K562 (cell line): ENCODE measurements at regions not wholly inside any gene's neighbourhood (a gene's known extent, or its start where the extent isn't known, plus 50 kb on each side); places are given as distances from the start of the nearest gene placed in this dataset.

Experiments
- ATAC-seq: fragments of 200-7000 bp; cut with Tn5 transposase; 3 replicates; pipeline ENCODE4 v1.9.1; 2020; ENCODE audit warnings: moderate library complexity
- BruUV-seq: library from RNA; stranded (reverse); fragments of 400-500 nt; replicated peaks from 2 replicates; lab custom pipeline; 2021; lab: Mats Ljungman, UMichigan
- CTCF ChIA-PET: fragments of 300-600 bp; formaldehyde crosslinking; extraction: SDS; loops from one replicate; lab custom pipeline; 2021; ENCODE audit warnings: low intra/inter-chr PET ratio; lab: Yijun Ruan, JAX
- POLR2A ChIA-PET: fragments of 300-600, 350-650 bp; sonication (Branson Sonifier 250); formaldehyde crosslinking; extraction: SDS; loops from one replicate; lab custom pipeline; 2021; ENCODE audit warnings: antibody characterized with exemption, inconsistent platforms; lab: Yijun Ruan, JAX
- DNase-seq, 4 experiments: peaks; one replicate each; pipeline versions ENCODE4 v3.0.0 to v3.0.0-alpha.2; 2011 to 2018; ENCODE audit warnings: low spot score in 3 of 4, mixed read lengths in 3 of 4; ENCODE audit errors: extremely low read depth in 1 of 4
- FAIRE-seq: peaks from 2 replicates; lab custom pipeline; 2011; peaks lifted over from hg19 to GRCh38; lab: Jason Lieb, UNC
- H2AFZ ChIP-seq: 2 replicates; pipeline ENCODE4 v1.6.0; 2011; ENCODE audit warnings: low read depth, low read length, control low read depth, inconsistent platforms
- H3K27ac ChIP-seq: fragments of 200-600 bp; 3 replicates; pipeline ENCODE4 v1.8.0; 2011; ENCODE audit warnings: low read depth, mild to moderate bottlenecking, control low read depth, inconsistent platforms, low read length, moderate library complexity, mixed read lengths; ENCODE audit errors: extremely low read depth
- H3K27me3 ChIP-seq, 2 experiments: fragments of 300-600 bp in 1 of 2; 2 replicates in 1 of 2; 3 replicates in 1 of 2; pipeline versions ENCODE4 v1.6.0 to v1.8.0; 2011; ENCODE audit warnings: inconsistent platforms in 2 of 2, low read length in 2 of 2, mild to moderate bottlenecking in 1 of 2, mixed read lengths in 1 of 2, moderate library complexity in 1 of 2; ENCODE audit not compliant: control insufficient read depth in 2 of 2, insufficient read depth in 2 of 2
- H3K36me3 ChIP-seq: fragments of 300-600 bp; 3 replicates; pipeline ENCODE4 v1.8.0; 2011; ENCODE audit warnings: mild to moderate bottlenecking, low read length, inconsistent platforms; ENCODE audit not compliant: control insufficient read depth, insufficient read depth
- H3K4me1 ChIP-seq, 2 experiments: fragments of 200-600 bp in 1 of 2; replicated peaks in 1 of 2; 2 replicates in 1 of 2; 3 replicates in 1 of 2; pipeline versions ENCODE4 v1.5.1 to v1.8.0; 2011; ENCODE audit warnings: inconsistent platforms in 2 of 2, low read length in 2 of 2, mild to moderate bottlenecking in 1 of 2, mixed read lengths in 1 of 2, moderate library complexity in 1 of 2; ENCODE audit not compliant: control insufficient read depth in 2 of 2, insufficient read depth in 2 of 2
- H3K4me2 ChIP-seq: 2 replicates; pipeline ENCODE4 v1.6.1; 2011; ENCODE audit warnings: low read length, control low read depth, inconsistent platforms, mixed read lengths; ENCODE audit not compliant: insufficient read depth
- H3K4me3 ChIP-seq: fragments of 200-600 bp; sonication (generic), shearing (Covaris generic); 2 replicates; pipeline ENCODE4 v1.5.1; 2016; ENCODE audit warnings: control low read depth, inconsistent platforms
- H3K79me2 ChIP-seq: fragments of 200-600 bp; 3 replicates; pipeline ENCODE4 v1.8.0; 2011; ENCODE audit warnings: low read length, inconsistent platforms; ENCODE audit not compliant: control insufficient read depth, insufficient read depth
- H3K9ac ChIP-seq, 2 experiments: 2 replicates each; pipeline versions ENCODE4 v1.6.0 to v1.6.1; 2011; ENCODE audit warnings: low read depth in 2 of 2, low read length in 2 of 2, control low read depth in 1 of 2, inconsistent platforms in 1 of 2, mild to moderate bottlenecking in 1 of 2, mixed read lengths in 1 of 2; ENCODE audit not compliant: insufficient read depth in 1 of 2
- H3K9me1 ChIP-seq: one replicate; pipeline ENCODE4 v1.6.0; 2011; ENCODE audit warnings: inconsistent platforms, mild to moderate bottlenecking, low read length, moderate library complexity; ENCODE audit not compliant: control insufficient read depth, insufficient read depth
- H3K9me3 ChIP-seq: replicated peaks from 2 replicates; pipeline ENCODE4 v1.5.1; 2011; ENCODE audit warnings: low read depth, low read length, inconsistent platforms; ENCODE audit not compliant: control insufficient read depth, insufficient read depth
- H4K20me1 ChIP-seq: replicated peaks from 2 replicates; pipeline ENCODE4 v1.6.1; 2011; ENCODE audit warnings: low read length, inconsistent platforms, mixed read lengths; ENCODE audit not compliant: control insufficient read depth, insufficient read depth
- HDAC3 ChIP-seq: fragments of 450-650 bp; IDR thresholded peaks from 2 replicates; pipeline ENCODE4 v1.6.1; 2018; ENCODE audit warnings: borderline replicate concordance, mild to moderate bottlenecking, moderate library complexity; ENCODE audit not compliant: partially characterized antibody
- HMG20A ChIP-seq: fragments of 450-650 bp; formaldehyde crosslinking; conservative IDR thresholded peaks from 2 replicates; pipeline ENCODE4 v1.4.0; 2020; ENCODE audit warnings: mild to moderate bottlenecking, mixed read lengths
- MXI1 ChIP-seq: IDR thresholded peaks from 2 replicates; pipeline ENCODE4 v1.6.1; 2011; ENCODE audit warnings: low read depth, mild to moderate bottlenecking, improper control_type of control experiment, low read length
- MYBL2 ChIP-seq, 2 experiments: fragments of 450-650 bp in 1 of 2; sonication (generic) in 1 of 2; formaldehyde crosslinking in 1 of 2; IDR thresholded peaks; 2 replicates each; pipeline versions ENCODE4 v1.6.1 to v1.8.1; 2017 to 2022; ENCODE audit warnings: borderline replicate concordance in 1 of 2, inconsistent platforms in 1 of 2, low read depth in 1 of 2, mild to moderate bottlenecking in 1 of 2, missing genetic modification reagents in 1 of 2, moderate library complexity in 1 of 2
- NCOA1 ChIP-seq: fragments of 450-650 bp; IDR thresholded peaks from 2 replicates; pipeline ENCODE4 v1.6.1; 2016; ENCODE audit warnings: low read depth
- PYGO2 ChIP-seq: fragments of 450-650 bp; IDR thresholded peaks from 2 replicates; pipeline ENCODE4 v1.6.1; 2016; ENCODE audit warnings: mild to moderate bottlenecking, missing genetic modification characterization, moderate library complexity, missing compliant biosample characterization
- TEAD2 ChIP-seq: fragments of 450-650 bp; IDR thresholded peaks from 2 replicates; pipeline ENCODE4 v1.6.1; 2016; ENCODE audit warnings: missing genetic modification characterization, control low read depth, missing compliant biosample characterization
- ZC3H11A ChIP-seq: IDR thresholded peaks from 2 replicates; pipeline ENCODE4 v1.6.1; 2012; ENCODE audit warnings: low read depth, low read length, improper control_type of control experiment
- ZNF354B ChIP-seq: fragments of 250-450 bp; sonication (Bioruptor Pico); IDR thresholded peaks from 2 replicates; pipeline ENCODE4 v1.4.0; 2020
- ZNF76 ChIP-seq: fragments of 250-450 bp; sonication (Bioruptor Pico); IDR thresholded peaks from 2 replicates; pipeline ENCODE4 v1.4.0; 2020; ENCODE audit warnings: mild to moderate bottlenecking, moderate library complexity, borderline replicate concordance
- ZNF79 ChIP-seq: fragments of 250-450 bp; sonication (Bioruptor Pico); IDR thresholded peaks from 2 replicates; pipeline ENCODE4 v1.4.0; 2020; ENCODE audit warnings: low read depth, mild to moderate bottlenecking, moderate library complexity
- WGBS: fragments of 100-300 bp; shearing (Covaris generic); methylation state at CpG from one replicate; pipeline ENCODE4 v1.1.6; 2016; ENCODE audit warnings: low coverage, mixed read lengths; ENCODE audit not compliant: insufficient coverage; ENCODE audit errors: missing lambda C conversion rate; 5-methylcytosine and 5-hydroxymethylcytosine counted together
- in situ Hi-C: fragments of 300-500 bp; cut with MboI; formaldehyde crosslinking; loops from 4 replicates; pipeline ENCODE4 v1.15.0; 2018; ENCODE audit warnings: inconsistent platforms, mixed read lengths
- intact Hi-C: fragments of 100-400 bp; cut with micrococcal nuclease; formaldehyde crosslinking; loops from 2 replicates; pipeline ENCODE4 v1.14.2; 2022
- TF ChIP-seq, protein P1 (sequence below): sonication (generic); formaldehyde crosslinking; IDR thresholded peaks from 2 replicates; pipeline ENCODE4 v1.8.0; 2023; ENCODE audit warnings: missing genetic modification reagents, mild to moderate bottlenecking, borderline replicate concordance
- TF ChIP-seq, protein P2 (sequence below): sonication (generic); formaldehyde crosslinking; IDR thresholded peaks from 2 replicates; pipeline ENCODE4 v1.8.1; 2023; ENCODE audit warnings: mild to moderate bottlenecking, missing genetic modification reagents, moderate library complexity
- TF ChIP-seq, protein P3 (sequence below), 2 experiments: fragments of 450-650 bp in 1 of 2; sonication (generic) in 1 of 2; formaldehyde crosslinking; conservative IDR thresholded peaks; 2 replicates each; pipeline versions ENCODE4 v1.4.0 to v1.8.1; 2020 to 2022; ENCODE audit warnings: mild to moderate bottlenecking in 1 of 2, missing genetic modification reagents in 1 of 2

GRCh38 chr12:4850857-4851380 lies 58.8 kb upstream of the KCNA1 start (continued):
- TF ChIP-seq ZNF79 (CRISPR knock-in tag) (no peak), HDAC3 (no peak)

DNA sequence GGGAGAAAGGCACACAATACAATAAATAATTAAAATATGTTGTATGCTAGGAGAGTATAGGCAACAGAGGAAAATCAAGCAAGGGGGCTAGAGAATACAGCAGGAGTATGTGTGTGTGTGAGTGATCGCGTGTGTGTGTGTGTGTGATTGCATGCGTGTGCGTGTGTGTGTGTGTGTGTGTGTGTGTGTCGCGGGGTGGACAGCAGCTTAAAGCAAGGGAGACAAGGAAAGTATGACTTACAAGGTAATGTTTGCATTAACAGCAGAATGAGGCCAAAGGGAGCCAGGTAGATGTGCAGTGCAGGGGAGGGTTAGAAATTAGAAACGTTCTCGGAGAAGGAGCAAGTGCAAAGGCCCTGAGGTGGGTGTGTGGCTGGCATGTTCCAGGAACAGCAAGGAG lies 57.4 kb upstream of the KCNA1 start:
- POLR2A ChIA-PET = no interaction called here
- 0% methylated on average over 5 of the region's 8 CpGs for WGBS
- H3K9me1 ChIP-seq = no peaks in the 10 kb centered on the region
- intact Hi-C loops = no loop called here
- in situ Hi-C loops = no loop called here
- ATAC-seq (no peak), FAIRE-seq (no peak), DNase-seq (no peak)
- H3K79me2 ChIP-seq = no peaks in the 10 kb centered on the region
- peaks cover 0 to 17% of the 10 kb centered on the region in 2 experiments; a peak in 2 of 5 replicates for H3K27me3 ChIP-seq
- H3K4me1 ChIP-seq = no peaks in the 10 kb centered on the region
- no peak overlapping the region for H3K4me2 ChIP-seq
- H3K27ac ChIP-seq = no peak overlapping the region
- no peak overlapping the region for H3K9ac ChIP-seq
- no peaks in the 10 kb centered on the region for H3K9me3 ChIP-seq
- BruUV-seq = no TSS peak
- no peak overlapping the region for H2AFZ ChIP-seq
- CTCF ChIA-PET = no interaction called here
- H3K4me3 ChIP-seq = no peak overlapping the region
- H4K20me1 ChIP-seq = 0 out of 2 replicates have a peak, but pooled peaks cover 8% of the 10 kb centered on the region
- H3K36me3 ChIP-seq = no peaks in the 10 kb centered on the region
- TF ChIP-seq ZNF76 (no peak), MYBL2 (IDR thresholded peaks at IDR 0.05; ENCODE audit: low read depth) (no peak), MYBL2 (CRISPR knock-in tag; IDR thresholded peaks at IDR 0.05; ENCODE audit: borderline replicate concordance) (no peak), MXI1 (no peak), NCOA1 (no peak), TEAD2 (tag) (no peak), ZC3H11A (no peak), ZNF354B (CRISPR knock-in tag) (no peak), HMG20A (no peak), PYGO2 (tag) (no peak)
- TF ChIP-seq, protein P1, sequence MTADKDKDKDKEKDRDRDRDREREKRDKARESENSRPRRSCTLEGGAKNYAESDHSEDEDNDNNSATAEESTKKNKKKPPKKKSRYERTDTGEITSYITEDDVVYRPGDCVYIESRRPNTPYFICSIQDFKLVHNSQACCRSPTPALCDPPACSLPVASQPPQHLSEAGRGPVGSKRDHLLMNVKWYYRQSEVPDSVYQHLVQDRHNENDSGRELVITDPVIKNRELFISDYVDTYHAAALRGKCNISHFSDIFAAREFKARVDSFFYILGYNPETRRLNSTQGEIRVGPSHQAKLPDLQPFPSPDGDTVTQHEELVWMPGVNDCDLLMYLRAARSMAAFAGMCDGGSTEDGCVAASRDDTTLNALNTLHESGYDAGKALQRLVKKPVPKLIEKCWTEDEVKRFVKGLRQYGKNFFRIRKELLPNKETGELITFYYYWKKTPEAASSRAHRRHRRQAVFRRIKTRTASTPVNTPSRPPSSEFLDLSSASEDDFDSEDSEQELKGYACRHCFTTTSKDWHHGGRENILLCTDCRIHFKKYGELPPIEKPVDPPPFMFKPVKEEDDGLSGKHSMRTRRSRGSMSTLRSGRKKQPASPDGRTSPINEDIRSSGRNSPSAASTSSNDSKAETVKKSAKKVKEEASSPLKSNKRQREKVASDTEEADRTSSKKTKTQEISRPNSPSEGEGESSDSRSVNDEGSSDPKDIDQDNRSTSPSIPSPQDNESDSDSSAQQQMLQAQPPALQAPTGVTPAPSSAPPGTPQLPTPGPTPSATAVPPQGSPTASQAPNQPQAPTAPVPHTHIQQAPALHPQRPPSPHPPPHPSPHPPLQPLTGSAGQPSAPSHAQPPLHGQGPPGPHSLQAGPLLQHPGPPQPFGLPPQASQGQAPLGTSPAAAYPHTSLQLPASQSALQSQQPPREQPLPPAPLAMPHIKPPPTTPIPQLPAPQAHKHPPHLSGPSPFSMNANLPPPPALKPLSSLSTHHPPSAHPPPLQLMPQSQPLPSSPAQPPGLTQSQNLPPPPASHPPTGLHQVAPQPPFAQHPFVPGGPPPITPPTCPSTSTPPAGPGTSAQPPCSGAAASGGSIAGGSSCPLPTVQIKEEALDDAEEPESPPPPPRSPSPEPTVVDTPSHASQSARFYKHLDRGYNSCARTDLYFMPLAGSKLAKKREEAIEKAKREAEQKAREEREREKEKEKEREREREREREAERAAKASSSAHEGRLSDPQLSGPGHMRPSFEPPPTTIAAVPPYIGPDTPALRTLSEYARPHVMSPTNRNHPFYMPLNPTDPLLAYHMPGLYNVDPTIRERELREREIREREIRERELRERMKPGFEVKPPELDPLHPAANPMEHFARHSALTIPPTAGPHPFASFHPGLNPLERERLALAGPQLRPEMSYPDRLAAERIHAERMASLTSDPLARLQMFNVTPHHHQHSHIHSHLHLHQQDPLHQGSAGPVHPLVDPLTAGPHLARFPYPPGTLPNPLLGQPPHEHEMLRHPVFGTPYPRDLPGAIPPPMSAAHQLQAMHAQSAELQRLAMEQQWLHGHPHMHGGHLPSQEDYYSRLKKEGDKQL (CRISPR knock-in tag) = no peak
- TF ChIP-seq, protein P2, sequence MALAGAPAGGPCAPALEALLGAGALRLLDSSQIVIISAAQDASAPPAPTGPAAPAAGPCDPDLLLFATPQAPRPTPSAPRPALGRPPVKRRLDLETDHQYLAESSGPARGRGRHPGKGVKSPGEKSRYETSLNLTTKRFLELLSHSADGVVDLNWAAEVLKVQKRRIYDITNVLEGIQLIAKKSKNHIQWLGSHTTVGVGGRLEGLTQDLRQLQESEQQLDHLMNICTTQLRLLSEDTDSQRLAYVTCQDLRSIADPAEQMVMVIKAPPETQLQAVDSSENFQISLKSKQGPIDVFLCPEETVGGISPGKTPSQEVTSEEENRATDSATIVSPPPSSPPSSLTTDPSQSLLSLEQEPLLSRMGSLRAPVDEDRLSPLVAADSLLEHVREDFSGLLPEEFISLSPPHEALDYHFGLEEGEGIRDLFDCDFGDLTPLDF (CRISPR knock-in tag) = no peak
- TF ChIP-seq, protein P3, sequence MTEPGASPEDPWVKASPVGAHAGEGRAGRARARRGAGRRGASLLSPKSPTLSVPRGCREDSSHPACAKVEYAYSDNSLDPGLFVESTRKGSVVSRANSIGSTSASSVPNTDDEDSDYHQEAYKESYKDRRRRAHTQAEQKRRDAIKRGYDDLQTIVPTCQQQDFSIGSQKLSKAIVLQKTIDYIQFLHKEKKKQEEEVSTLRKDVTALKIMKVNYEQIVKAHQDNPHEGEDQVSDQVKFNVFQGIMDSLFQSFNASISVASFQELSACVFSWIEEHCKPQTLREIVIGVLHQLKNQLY (CRISPR knock-in tag; conservative IDR thresholded peaks at IDR 0.05) = no peak
